Neural progenitor cell (in vitro differentiated cells): ENCODE measurements at regions not wholly inside any gene's neighbourhood (a gene's known extent, or its start where the extent isn't known, plus 50 kb on each side); places are given as distances from the start of the nearest gene placed in this dataset.

Source experiments
- DNase-seq: peaks from one replicate; pipeline ENCODE4 v3.0.0-alpha.2; 2016; ENCODE audit warnings: low spot score
- H2AFZ ChIP-seq: fragments of 200-600 bp; sonication (generic); replicated peaks from 2 replicates; pipeline ENCODE4 v1.6.1; 2016; ENCODE audit warnings: antibody characterized with exemption
- H3F3A ChIP-seq: fragments of 200-600 bp; sonication (generic); 2 replicates; pipeline ENCODE4 v1.6.1; 2016; ENCODE audit warnings: antibody characterized with exemption, low read depth
- H3K27ac ChIP-seq: fragments of 200-600 bp; sonication (generic); 2 replicates; pipeline ENCODE4 v1.5.1; 2016; ENCODE audit warnings: mild to moderate bottlenecking
- H3K27me3 ChIP-seq: fragments of 200-600 bp; sonication (generic); 2 replicates; pipeline ENCODE4 v1.6.1; 2016; ENCODE audit warnings: mild to moderate bottlenecking, moderate library complexity
- H3K36me3 ChIP-seq: fragments of 200-600 bp; sonication (generic); 2 replicates; pipeline ENCODE4 v1.5.1; 2016
- H3K4me1 ChIP-seq: fragments of 200-600 bp; sonication (generic); 2 replicates; pipeline ENCODE4 v1.6.1; 2016; ENCODE audit warnings: mixed run types
- H3K4me2 ChIP-seq: fragments of 200-600 bp; sonication (generic); 2 replicates; pipeline ENCODE4 v1.6.1; 2016
- H3K4me3 ChIP-seq: fragments of 200-600 bp; sonication (generic); 2 replicates; pipeline ENCODE4 v1.5.1; 2016
- H3K79me2 ChIP-seq: fragments of 200-600 bp; sonication (generic); 2 replicates; pipeline ENCODE4 v1.6.1; 2016; ENCODE audit warnings: low read depth
- H3K9ac ChIP-seq: fragments of 200-600 bp; sonication (generic); 2 replicates; pipeline ENCODE4 v1.6.1; 2016
- H3K9me3 ChIP-seq: fragments of 200-600 bp; sonication (generic); 2 replicates; pipeline ENCODE4 v1.5.1; 2016; ENCODE audit warnings: low read depth
- H4K20me1 ChIP-seq: fragments of 200-600 bp; sonication (generic); 2 replicates; pipeline ENCODE4 v1.6.1; 2016; ENCODE audit warnings: low read depth
- H3K27ac Mint-ChIP-seq: 3 replicates; pipeline ENCODE4 v1.8.0; 2021; ENCODE audit warnings: mixed read lengths
- H3K27me3 Mint-ChIP-seq: 2 replicates; pipeline ENCODE4 v1.8.0; 2022; ENCODE audit warnings: low read depth, mild to moderate bottlenecking, inconsistent platforms, moderate library complexity, mixed read lengths; ENCODE audit not compliant: insufficient read depth
- H3K36me3 Mint-ChIP-seq: 3 replicates; pipeline ENCODE4 v1.8.0; 2021; ENCODE audit warnings: mixed read lengths
- H3K4me1 Mint-ChIP-seq: 3 replicates; pipeline ENCODE4 v1.8.0; 2021; ENCODE audit warnings: mixed read lengths
- H3K4me3 Mint-ChIP-seq: 3 replicates; pipeline ENCODE4 v1.8.0; 2021; ENCODE audit warnings: mild to moderate bottlenecking, moderate library complexity, mixed read lengths
- H3K9me3 Mint-ChIP-seq: 3 replicates; pipeline ENCODE4 v1.8.0; 2020; ENCODE audit warnings: mixed read lengths
- EZH2 ChIP-seq: fragments of 200-600 bp; sonication (generic); IDR thresholded peaks from 2 replicates; pipeline ENCODE4 v1.6.1; 2017; ENCODE audit warnings: antibody characterized with exemption, mild to moderate bottlenecking, moderate library complexity
- EZH2phosphoT487 ChIP-seq: fragments of 200-600 bp; sonication (generic); IDR thresholded peaks from 2 replicates; pipeline ENCODE4 v1.6.1; 2017; ENCODE audit warnings: antibody characterized with exemption
- TF ChIP-seq, protein P1 (sequence below): fragments of 200-600 bp; sonication (generic); IDR thresholded peaks from 2 replicates; pipeline ENCODE4 v1.5.1; 2017; ENCODE audit warnings: antibody characterized with exemption, mild to moderate bottlenecking

- no peaks in the 10 kb centered on the region for H3K36me3 ChIP-seq
- H3K27ac Mint-ChIP-seq = no peak overlapping the region
- H3K4me1 ChIP-seq = no peaks in the 10 kb centered on the region
- H3K4me3 Mint-ChIP-seq = no peak overlapping the region
- H3K27ac ChIP-seq = no peak overlapping the region
- no peaks in the 10 kb centered on the region for H3K9me3 ChIP-seq
- TF ChIP-seq EZH2 (no peak), EZH2phosphoT487 (no peak)
- TF ChIP-seq, protein P1, sequence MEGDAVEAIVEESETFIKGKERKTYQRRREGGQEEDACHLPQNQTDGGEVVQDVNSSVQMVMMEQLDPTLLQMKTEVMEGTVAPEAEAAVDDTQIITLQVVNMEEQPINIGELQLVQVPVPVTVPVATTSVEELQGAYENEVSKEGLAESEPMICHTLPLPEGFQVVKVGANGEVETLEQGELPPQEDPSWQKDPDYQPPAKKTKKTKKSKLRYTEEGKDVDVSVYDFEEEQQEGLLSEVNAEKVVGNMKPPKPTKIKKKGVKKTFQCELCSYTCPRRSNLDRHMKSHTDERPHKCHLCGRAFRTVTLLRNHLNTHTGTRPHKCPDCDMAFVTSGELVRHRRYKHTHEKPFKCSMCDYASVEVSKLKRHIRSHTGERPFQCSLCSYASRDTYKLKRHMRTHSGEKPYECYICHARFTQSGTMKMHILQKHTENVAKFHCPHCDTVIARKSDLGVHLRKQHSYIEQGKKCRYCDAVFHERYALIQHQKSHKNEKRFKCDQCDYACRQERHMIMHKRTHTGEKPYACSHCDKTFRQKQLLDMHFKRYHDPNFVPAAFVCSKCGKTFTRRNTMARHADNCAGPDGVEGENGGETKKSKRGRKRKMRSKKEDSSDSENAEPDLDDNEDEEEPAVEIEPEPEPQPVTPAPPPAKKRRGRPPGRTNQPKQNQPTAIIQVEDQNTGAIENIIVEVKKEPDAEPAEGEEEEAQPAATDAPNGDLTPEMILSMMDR = no peak
- no peak overlapping the region for H3K9ac ChIP-seq
- peaks cover 4% of the 10 kb centered on the region for H3F3A ChIP-seq
- H2AFZ ChIP-seq = no peak overlapping the region
- no peaks in the 10 kb centered on the region for H3K27me3 ChIP-seq
- no peak overlapping the region for H3K4me3 ChIP-seq
- no peaks in the 10 kb centered on the region for H3K9me3 Mint-ChIP-seq
- H4K20me1 ChIP-seq = no peaks in the 10 kb centered on the region
- H3K27me3 Mint-ChIP-seq = no peaks in the 10 kb centered on the region
- no peaks in the 10 kb centered on the region for H3K36me3 Mint-ChIP-seq
- H3K4me2 ChIP-seq = no peak overlapping the region
- DNase-seq = peak; percentile 4
- no peaks in the 10 kb centered on the region for H3K79me2 ChIP-seq
- no peaks in the 10 kb centered on the region for H3K4me1 Mint-ChIP-seq
These were observed 657.5 kb upstream of the CDH7 start for GRCh38 chr18:65093346-65093745.

DNA sequence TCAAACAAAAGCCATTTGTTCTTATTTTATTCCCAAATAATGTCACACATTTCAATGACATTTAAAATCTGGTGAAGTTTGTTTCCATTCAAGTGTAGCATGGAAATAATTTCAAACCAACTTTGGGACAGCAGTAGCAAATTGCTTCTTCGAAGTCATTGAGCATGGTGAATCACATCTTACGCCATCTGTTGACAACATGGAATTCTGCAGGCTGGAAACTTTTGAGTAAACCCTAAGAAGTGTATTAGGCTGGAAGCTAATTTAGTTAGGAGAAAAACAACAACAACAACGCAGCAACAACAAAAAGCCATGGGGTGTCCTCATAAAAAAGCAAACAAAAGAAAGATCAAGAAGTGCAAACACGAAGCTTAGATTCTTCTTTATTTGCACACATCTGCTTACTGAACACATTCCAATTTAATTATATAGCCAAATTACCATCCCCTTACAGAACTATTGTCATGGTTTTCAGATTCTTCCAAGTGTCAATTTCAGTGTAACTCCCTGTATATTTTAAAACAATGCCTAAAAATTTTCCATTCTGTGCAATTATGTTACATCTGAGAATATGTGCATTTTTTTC lies 659.0 kb upstream of the CDH7 start:
- TF ChIP-seq EZH2 = no peak
- TF ChIP-seq, protein P1 = peak; percentile 75
- Histone ChIP-seq H4K20me1 (no peaks in the 10 kb centered on the region), H2AFZ (no peak overlapping the region), H3K27me3 (no peaks in the 10 kb centered on the region), H3K4me3 (no peak overlapping the region), H3F3A (peaks cover 4% of the 10 kb centered on the region), H3K9ac (no peak overlapping the region), H3K27ac (no peak overlapping the region), H3K36me3 (no peaks in the 10 kb centered on the region), H3K4me1 (no peaks in the 10 kb centered on the region), H3K9me3 (no peaks in the 10 kb centered on the region), H3K79me2 (no peaks in the 10 kb centered on the region), H3K4me2 (no peak overlapping the region)
- Mint-ChIP-seq H3K27ac (no peak overlapping the region), H3K4me3 (no peak overlapping the region), H3K4me1 (no peaks in the 10 kb centered on the region), H3K27me3 (no peaks in the 10 kb centered on the region), H3K36me3 (no peaks in the 10 kb centered on the region), H3K9me3 (no peaks in the 10 kb centered on the region)
- DNase-seq = peak; percentile 74

DNA sequence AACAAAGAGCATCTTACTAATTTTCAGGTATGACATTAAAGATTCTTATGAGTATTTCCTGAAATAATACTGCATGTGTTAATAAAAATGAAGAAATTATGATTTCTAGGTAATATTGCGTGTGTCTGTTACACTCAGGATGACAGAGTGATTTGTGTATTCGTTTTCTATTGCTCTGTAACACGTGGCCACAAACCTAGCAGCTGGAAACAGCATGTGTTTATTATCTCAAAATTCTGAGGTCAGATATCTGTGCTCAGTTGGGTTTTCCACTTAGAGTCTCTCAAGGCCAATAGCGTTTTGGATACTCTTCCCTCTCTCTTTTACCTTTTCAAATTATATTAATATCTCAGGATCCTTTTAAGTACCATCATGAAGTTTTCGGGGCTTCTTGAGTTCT lies 667.9 kb upstream of the CDH7 start:
- H3K9me3 ChIP-seq = no peaks in the 10 kb centered on the region
- no peak overlapping the region for H2AFZ ChIP-seq
- H3F3A ChIP-seq = no peaks in the 10 kb centered on the region
- no peak overlapping the region for H3K4me2 ChIP-seq
- no peak overlapping the region for H3K27ac ChIP-seq
- H3K4me1 ChIP-seq = no peaks in the 10 kb centered on the region
- no peaks in the 10 kb centered on the region for H4K20me1 ChIP-seq
- H3K4me3 Mint-ChIP-seq = no peak overlapping the region
- TF ChIP-seq EZH2 (no peak), EZH2phosphoT487 (no peak)
- TF ChIP-seq, protein P1 = no peak
- no peak overlapping the region for H3K27ac Mint-ChIP-seq
- no peaks in the 10 kb centered on the region for H3K27me3 ChIP-seq
- H3K4me1 Mint-ChIP-seq = no peaks in the 10 kb centered on the region
- H3K27me3 Mint-ChIP-seq = no peaks in the 10 kb centered on the region
- no peaks in the 10 kb centered on the region for H3K36me3 ChIP-seq
- H3K9me3 Mint-ChIP-seq = no peaks in the 10 kb centered on the region
- no peaks in the 10 kb centered on the region for H3K36me3 Mint-ChIP-seq
- no peak for DNase-seq
- H3K79me2 ChIP-seq = no peaks in the 10 kb centered on the region
- H3K4me3 ChIP-seq = no peak overlapping the region
- H3K9ac ChIP-seq = no peak overlapping the region
